NCI-H1694 treated with DMSO at 0.1 percent for 48 hours (cell line): ENCODE measurements at regions not wholly inside any gene's neighbourhood (a gene's known extent, or its start where the extent isn't known, plus 50 kb on each side); places are given as distances from the start of the nearest gene placed in this dataset.

ENCODE experiments used
- DNase-seq: peaks from one replicate; lab custom pipeline; 2025; lab: John Stamatoyannopoulos, UW

- DNase-seq, result no peak
Observed at GRCh38 chr12:127628645-127629044, 638.3 kb upstream of the TMEM132C start.

GRCh38 chr12:127629066-127629820, 637.7 kb upstream of the TMEM132C start:
- DNase-seq, result no peak

- DNase-seq, result no peak
Observed at GRCh38 chr12:127632461-127632860, 634.5 kb upstream of the TMEM132C start.

- DNase-seq, result no peak
Observed at GRCh38 chr12:127635838-127636237, 631.1 kb upstream of the TMEM132C start.

GRCh38 chr12:127636882-127637281, 630.1 kb upstream of the TMEM132C start:
- DNase-seq, result no peak

GRCh38 chr12:127640181-127640886, 626.6 kb upstream of the TMEM132C start:
- no peak for DNase-seq

GRCh38 chr12:127642208-127642607, 624.8 kb upstream of the TMEM132C start:
- DNase-seq, result no peak

- no peak for DNase-seq
Observed at GRCh38 chr12:127648321-127648720, 618.6 kb upstream of the TMEM132C start.

- no peak for DNase-seq
Observed at GRCh38 chr12:127649961-127650360, 617.0 kb upstream of the TMEM132C start.

- DNase-seq, result no peak
Observed at GRCh38 chr12:127650626-127651025, 616.3 kb upstream of the TMEM132C start.

GRCh38 chr12:127652281-127652680, 614.7 kb upstream of the TMEM132C start:
- no peak for DNase-seq

- no peak for DNase-seq
Observed at GRCh38 chr12:127654383-127654985, 612.5 kb upstream of the TMEM132C start.

GRCh38 chr12:127655691-127656090, 611.3 kb upstream of the TMEM132C start:
- no peak for DNase-seq

- DNase-seq, result no peak
Observed at GRCh38 chr12:127656266-127656665, 610.7 kb upstream of the TMEM132C start.

- DNase-seq, result no peak
Observed at GRCh38 chr12:127657036-127657435, 609.9 kb upstream of the TMEM132C start.

GRCh38 chr12:127660961-127661360, 606.0 kb upstream of the TMEM132C start:
- DNase-seq, result no peak

- no peak for DNase-seq
Observed at GRCh38 chr12:127663716-127664115, 603.3 kb upstream of the TMEM132C start.

- DNase-seq, result no peak
Observed at GRCh38 chr12:127664901-127665300, 602.1 kb upstream of the TMEM132C start.

- no peak for DNase-seq
Observed at GRCh38 chr12:127667131-127667685, 599.8 kb upstream of the TMEM132C start.

- no peak for DNase-seq
Observed at GRCh38 chr12:127670294-127670693, 596.7 kb upstream of the TMEM132C start.

- no peak for DNase-seq
Observed at GRCh38 chr12:127670796-127671195, 596.2 kb upstream of the TMEM132C start.

- DNase-seq, result no peak
Observed at GRCh38 chr12:127675936-127676335, 591.0 kb upstream of the TMEM132C start.
